Ishikawa (cell line): ENCODE measurements at regions not wholly inside any gene's neighbourhood (a gene's known extent, or its start where the extent isn't known, plus 50 kb on each side); places are given as distances from the start of the nearest gene placed in this dataset.

Experiments used
- EP300 ChIP-seq: IDR thresholded peaks from 2 replicates; pipeline ENCODE4 v1.6.1; 2012; ENCODE audit warnings: borderline replicate concordance
- FOXM1 ChIP-seq: IDR thresholded peaks from 2 replicates; pipeline ENCODE4 v1.6.1; 2012; ENCODE audit warnings: low read depth, borderline replicate concordance
- TAF1 ChIP-seq: IDR thresholded peaks from 2 replicates; pipeline ENCODE4 v1.6.1; 2012; ENCODE audit warnings: low read depth, mild to moderate bottlenecking

GRCh38 chr1:31502926-31503511 is 73.3 kb upstream of the TINAGL1 start:
- no peak for TF ChIP-seq TAF1
- TF ChIP-seq EP300: no peak
- no peak for TF ChIP-seq FOXM1
